H9 (cell line): ENCODE measurements at regions not wholly inside any gene's neighbourhood (a gene's known extent, or its start where the extent isn't known, plus 50 kb on each side); places are given as distances from the start of the nearest gene placed in this dataset.

ENCODE experiments used
- DNase-seq: peaks from one replicate; pipeline ENCODE4 v3.0.0-alpha.2; 2017
- H2AFZ ChIP-seq: one replicate; pipeline ENCODE4 v1.6.1; 2013; ENCODE audit warnings: mild to moderate bottlenecking, low read length, control low read depth, moderate library complexity
- H2AK5ac ChIP-seq: 2 replicates; pipeline ENCODE4 v1.6.1; 2013; ENCODE audit warnings: low read length, control low read depth, mixed read lengths; ENCODE audit not compliant: insufficient read length
- H2BK120ac ChIP-seq: one replicate; pipeline ENCODE4 v1.6.1; 2013; ENCODE audit warnings: low read depth, mild to moderate bottlenecking, low read length, control low read depth, inconsistent platforms; ENCODE audit not compliant: poor library complexity, severe bottlenecking
- H2BK12ac ChIP-seq: 2 replicates; pipeline ENCODE4 v1.6.1; 2013; ENCODE audit warnings: low read length, control low read depth, mixed read lengths, low read depth; ENCODE audit not compliant: insufficient read length
- H2BK15ac ChIP-seq: 2 replicates; pipeline ENCODE4 v1.6.1; 2013; ENCODE audit warnings: low read depth, low read length, control low read depth
- H2BK20ac ChIP-seq: one replicate; pipeline ENCODE4 v1.6.1; 2013; ENCODE audit warnings: low read depth, mild to moderate bottlenecking, low read length, control low read depth, inconsistent platforms; ENCODE audit not compliant: poor library complexity, severe bottlenecking
- H2BK5ac ChIP-seq: 2 replicates; pipeline ENCODE4 v1.6.1; 2013; ENCODE audit warnings: low read length, control low read depth, mixed read lengths; ENCODE audit not compliant: insufficient read length
- H3K14ac ChIP-seq: 2 replicates; pipeline ENCODE4 v1.6.1; 2013; ENCODE audit warnings: low read length, control low read depth; ENCODE audit not compliant: insufficient read depth
- H3K18ac ChIP-seq: 2 replicates; pipeline ENCODE4 v1.6.1; 2013; ENCODE audit warnings: low read depth, mild to moderate bottlenecking, mixed read lengths, low read length, control low read depth; ENCODE audit not compliant: insufficient read length
- H3K23ac ChIP-seq: 2 replicates; pipeline ENCODE4 v1.6.1; 2013; ENCODE audit warnings: low read length, control low read depth, mixed read lengths, low read depth; ENCODE audit not compliant: insufficient read length
- H3K23me2 ChIP-seq: 2 replicates; pipeline ENCODE4 v1.6.1; 2013; ENCODE audit warnings: low read depth, mild to moderate bottlenecking, mixed read lengths, low read length, control low read depth; ENCODE audit not compliant: insufficient read length, poor library complexity, severe bottlenecking
- H3K27ac ChIP-seq: 2 replicates; pipeline ENCODE4 v1.5.1; 2013; ENCODE audit warnings: low read length, control low read depth, mixed read lengths, low read depth; ENCODE audit not compliant: insufficient read length
- H3K27me3 ChIP-seq: 2 replicates; pipeline ENCODE4 v1.6.1; 2013; ENCODE audit warnings: low read length, control low read depth, inconsistent platforms; ENCODE audit not compliant: insufficient read depth
- H3K4ac ChIP-seq: 2 replicates; pipeline ENCODE4 v1.6.1; 2013; ENCODE audit warnings: low read depth, mild to moderate bottlenecking, control low read depth, inconsistent platforms, low read length, moderate library complexity
- H3K4me1 ChIP-seq: 2 replicates; pipeline ENCODE4 v1.6.1; 2013; ENCODE audit warnings: low read length, control low read depth, inconsistent platforms; ENCODE audit not compliant: insufficient read depth
- H3K4me2 ChIP-seq: 2 replicates; pipeline ENCODE4 v1.6.1; 2013; ENCODE audit warnings: low read length, control low read depth, mixed read lengths; ENCODE audit not compliant: insufficient read length, insufficient read depth
- H3K56ac ChIP-seq: 2 replicates; pipeline ENCODE4 v1.6.1; 2013; ENCODE audit warnings: low read depth, mild to moderate bottlenecking, mixed read lengths, low read length, control low read depth; ENCODE audit not compliant: insufficient read length
- H3K79me1 ChIP-seq: 2 replicates; pipeline ENCODE4 v1.6.1; 2013; ENCODE audit warnings: low read depth, mild to moderate bottlenecking, moderate library complexity, low read length, control low read depth, inconsistent platforms; ENCODE audit not compliant: insufficient read depth, poor library complexity, severe bottlenecking
- H3K79me2 ChIP-seq: 2 replicates; pipeline ENCODE4 v1.6.1; 2013; ENCODE audit warnings: low read length, control low read depth, inconsistent platforms; ENCODE audit not compliant: insufficient read depth
- H3K9ac ChIP-seq: 2 replicates; pipeline ENCODE4 v1.6.1; 2013; ENCODE audit warnings: low read length, control low read depth, mixed read lengths; ENCODE audit not compliant: insufficient read length; ENCODE audit errors: extremely low read depth
- H3K9me3 ChIP-seq: one replicate; pipeline ENCODE4 v1.6.1; 2013; ENCODE audit warnings: low read depth, low read length, inconsistent platforms; ENCODE audit not compliant: control insufficient read depth
- H3T11ph ChIP-seq: one replicate; pipeline ENCODE4 v1.6.1; 2013; ENCODE audit warnings: mild to moderate bottlenecking, low read length, control low read depth, inconsistent platforms
- H4K20me1 ChIP-seq: one replicate; pipeline ENCODE4 v1.6.1; 2013; ENCODE audit not compliant: control insufficient read depth, insufficient read length, insufficient read depth
- H4K5ac ChIP-seq: 2 replicates; pipeline ENCODE4 v1.6.1; 2013; ENCODE audit warnings: low read depth, mild to moderate bottlenecking, mixed read lengths, low read length, control low read depth; ENCODE audit not compliant: insufficient read length
- H4K8ac ChIP-seq: replicated peaks from 2 replicates; pipeline ENCODE4 v1.6.1; 2013; ENCODE audit warnings: low read length, control low read depth, mixed read lengths, low read depth; ENCODE audit not compliant: insufficient read length
- H4K91ac ChIP-seq: 2 replicates; pipeline ENCODE4 v1.6.1; 2013; ENCODE audit warnings: low read depth, mild to moderate bottlenecking, moderate library complexity, mixed read lengths, low read length, control low read depth; ENCODE audit not compliant: insufficient read length
- H3K27ac Mint-ChIP-seq, 3 experiments: 2 replicates in 2 of 3; 3 replicates in 1 of 3; pipeline ENCODE4 v1.8.0; 2020 to 2021; ENCODE audit warnings: mixed read lengths in 3 of 3, mild to moderate bottlenecking in 1 of 3, moderate library complexity in 1 of 3
- H3K27me3 Mint-ChIP-seq: 2 replicates; pipeline ENCODE4 v1.8.0; 2021; ENCODE audit warnings: low read depth, mild to moderate bottlenecking, moderate library complexity, mixed read lengths
- H3K36me3 Mint-ChIP-seq, 3 experiments: 2 replicates in 2 of 3; 3 replicates in 1 of 3; pipeline ENCODE4 v1.8.0; 2020 to 2021; ENCODE audit warnings: low read depth in 3 of 3, mixed read lengths in 3 of 3; ENCODE audit not compliant: insufficient read depth in 1 of 3
- H3K4me1 Mint-ChIP-seq, 2 experiments: 2 replicates each; pipeline ENCODE4 v1.8.0; 2020; ENCODE audit warnings: mixed read lengths in 2 of 2
- H3K4me3 Mint-ChIP-seq, 2 experiments: 2 replicates in 1 of 2; 3 replicates in 1 of 2; pipeline ENCODE4 v1.8.0; 2020 to 2021; ENCODE audit warnings: mild to moderate bottlenecking in 2 of 2, mixed read lengths in 2 of 2, moderate library complexity in 1 of 2
- H3K9me3 Mint-ChIP-seq, 2 experiments: 2 replicates in 1 of 2; 3 replicates in 1 of 2; pipeline ENCODE4 v1.8.0; 2020; ENCODE audit warnings: mild to moderate bottlenecking in 2 of 2, mixed read lengths in 2 of 2, moderate library complexity in 1 of 2
- WGBS: extraction: QIAGEN DNeasy Blood & Tissue Kit; methylation state at CpG from one replicate; pipeline ENCODE4 v1.1.7; 2013; ENCODE audit warnings: missing lambda C conversion rate, low lambda C conversion rate, mixed read lengths; ENCODE audit not compliant: insufficient read length; ENCODE audit errors: extremely low coverage; 5-methylcytosine and 5-hydroxymethylcytosine counted together
- TF ChIP-seq, protein P1 (sequence below): fragments of 200-600 bp; sonication (generic); conservative IDR thresholded peaks from 3 replicates; pipeline ENCODE4 v1.8.0; 2021; ENCODE audit warnings: antibody characterized with exemption, mild to moderate bottlenecking

DNA sequence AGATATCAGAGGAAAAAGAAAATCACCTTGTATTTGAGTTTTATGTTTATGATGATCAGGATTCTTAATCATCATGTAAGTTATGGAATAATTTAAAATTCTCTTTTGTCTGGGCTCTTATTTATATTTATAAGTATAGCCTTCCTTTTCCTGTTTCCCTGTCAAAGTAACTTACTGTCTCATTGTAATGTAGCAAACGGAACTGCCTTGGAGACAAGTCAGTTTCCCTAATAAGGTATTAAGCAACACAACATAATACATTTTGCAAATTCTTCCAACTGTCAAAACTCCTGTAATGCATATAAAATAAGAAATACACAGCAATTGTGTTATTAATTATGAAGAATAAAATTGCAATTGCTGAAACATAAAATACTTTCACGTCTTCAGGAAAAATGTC lies 463.2 kb downstream of the MAT2B start:
- Mint-ChIP-seq H3K4me1 (peaks cover 2 to 3% of the 10 kb centered on the region in 2 experiments; a peak in 3 of 4 replicates), H3K9me3 (no peaks in the 10 kb centered on the region), H3K27ac (no peak overlapping the region), H3K36me3 (no peaks in the 10 kb centered on the region), H3K27me3 (no peaks in the 10 kb centered on the region), H3K4me3 (no peak overlapping the region)
- Histone ChIP-seq H2BK120ac (no peak overlapping the region), H3K56ac (no peak overlapping the region), H3T11ph (no peak overlapping the region), H3K27me3 (no peaks in the 10 kb centered on the region), H3K27ac (no peak overlapping the region), H4K5ac (no peak overlapping the region), H3K23me2 (no peaks in the 10 kb centered on the region), H2AK5ac (no peak overlapping the region), H2BK15ac (no peak overlapping the region), H2BK12ac (no peak overlapping the region), H3K79me1 (no peaks in the 10 kb centered on the region), H2AFZ (no peak overlapping the region), H4K91ac (no peak overlapping the region), H3K9me3 (no peaks in the 10 kb centered on the region), H4K20me1 (no peaks in the 10 kb centered on the region), H2BK20ac (no peak overlapping the region), H3K23ac (no peak overlapping the region), H3K9ac (no peak overlapping the region), H3K4me2 (no peak overlapping the region), H3K14ac (no peak overlapping the region), H3K18ac (no peak overlapping the region), H4K8ac (no peak overlapping the region), H3K4me1 (no peaks in the 10 kb centered on the region; the same call in 1 of the 2 replicates), H3K79me2 (no peaks in the 10 kb centered on the region), H3K4ac (no peak overlapping the region), H2BK5ac (no peak overlapping the region)
- TF ChIP-seq, protein P1, sequence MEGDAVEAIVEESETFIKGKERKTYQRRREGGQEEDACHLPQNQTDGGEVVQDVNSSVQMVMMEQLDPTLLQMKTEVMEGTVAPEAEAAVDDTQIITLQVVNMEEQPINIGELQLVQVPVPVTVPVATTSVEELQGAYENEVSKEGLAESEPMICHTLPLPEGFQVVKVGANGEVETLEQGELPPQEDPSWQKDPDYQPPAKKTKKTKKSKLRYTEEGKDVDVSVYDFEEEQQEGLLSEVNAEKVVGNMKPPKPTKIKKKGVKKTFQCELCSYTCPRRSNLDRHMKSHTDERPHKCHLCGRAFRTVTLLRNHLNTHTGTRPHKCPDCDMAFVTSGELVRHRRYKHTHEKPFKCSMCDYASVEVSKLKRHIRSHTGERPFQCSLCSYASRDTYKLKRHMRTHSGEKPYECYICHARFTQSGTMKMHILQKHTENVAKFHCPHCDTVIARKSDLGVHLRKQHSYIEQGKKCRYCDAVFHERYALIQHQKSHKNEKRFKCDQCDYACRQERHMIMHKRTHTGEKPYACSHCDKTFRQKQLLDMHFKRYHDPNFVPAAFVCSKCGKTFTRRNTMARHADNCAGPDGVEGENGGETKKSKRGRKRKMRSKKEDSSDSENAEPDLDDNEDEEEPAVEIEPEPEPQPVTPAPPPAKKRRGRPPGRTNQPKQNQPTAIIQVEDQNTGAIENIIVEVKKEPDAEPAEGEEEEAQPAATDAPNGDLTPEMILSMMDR, result no peak
- no CpG with 5 or more reads among the region's 2 CpGs for WGBS
- DNase-seq, result no peak
